ENCODE measurements at regions not wholly inside any gene's neighbourhood (a gene's known extent, or its start where the extent isn't known, plus 50 kb on each side); places are given as distances from the start of the nearest gene placed in this dataset.

GRCh38 chr7:46492466-46492865 is 571.4 kb upstream of the IGFBP3 start:
- no peak for DNase-seq (ENCODE audit: low read depth)

DNA sequence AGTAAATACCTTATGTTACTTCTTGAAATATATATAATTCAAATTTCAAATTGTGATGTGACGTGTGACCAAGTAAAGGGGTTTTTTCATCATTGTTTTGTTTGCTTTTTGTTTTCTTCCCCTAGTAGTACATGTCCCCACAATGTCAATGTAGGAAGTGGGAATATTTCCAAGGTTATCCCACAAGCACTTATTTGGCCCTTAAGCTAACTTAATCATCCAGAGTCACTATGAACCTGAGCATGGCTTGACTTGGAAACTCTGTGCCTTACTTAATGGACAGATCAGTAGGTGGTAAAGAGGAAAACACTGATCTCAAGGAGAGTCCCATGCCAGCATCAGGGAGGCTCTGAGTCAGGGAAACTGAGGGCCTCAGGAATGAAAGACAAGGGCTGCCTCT is 569.3 kb upstream of the IGFBP3 start:
- no peak for DNase-seq (ENCODE audit: low read depth)

DNA sequence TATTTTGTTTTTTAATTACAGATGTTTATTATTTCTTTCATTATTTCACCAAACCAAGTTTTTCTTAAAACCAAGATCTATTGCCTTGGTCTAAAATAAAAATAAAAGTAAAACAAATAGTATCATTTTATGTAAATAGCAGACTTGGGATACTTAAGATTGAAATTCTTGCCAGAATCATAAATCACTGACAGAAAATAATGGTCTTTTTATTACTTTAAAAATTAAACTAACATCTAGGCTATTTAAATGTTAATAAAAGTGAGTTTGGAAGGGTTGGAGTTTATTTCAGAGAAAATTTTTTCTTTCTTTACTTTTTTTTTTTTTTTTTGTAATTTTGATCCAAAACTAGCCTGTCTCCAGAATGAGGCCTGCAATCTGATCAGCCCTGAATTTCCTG is 568.0 kb upstream of the IGFBP3 start:
- no peak for DNase-seq (ENCODE audit: low read depth)

GRCh38 chr7:46488607-46489006 is 567.5 kb upstream of the IGFBP3 start:
- no peak for DNase-seq (ENCODE audit: low read depth)

- DNase-seq (ENCODE audit: low read depth) = peak; percentile 96
These were observed 565.5 kb upstream of the IGFBP3 start for GRCh38 chr7:46486256-46487206.

GRCh38 chr7:46485481-46486065 is 564.5 kb upstream of the IGFBP3 start:
- no peak for DNase-seq (ENCODE audit: low read depth)

GRCh38 chr7:46484906-46485305 is 563.8 kb upstream of the IGFBP3 start:
- no peak for DNase-seq (ENCODE audit: low read depth)

DNA sequence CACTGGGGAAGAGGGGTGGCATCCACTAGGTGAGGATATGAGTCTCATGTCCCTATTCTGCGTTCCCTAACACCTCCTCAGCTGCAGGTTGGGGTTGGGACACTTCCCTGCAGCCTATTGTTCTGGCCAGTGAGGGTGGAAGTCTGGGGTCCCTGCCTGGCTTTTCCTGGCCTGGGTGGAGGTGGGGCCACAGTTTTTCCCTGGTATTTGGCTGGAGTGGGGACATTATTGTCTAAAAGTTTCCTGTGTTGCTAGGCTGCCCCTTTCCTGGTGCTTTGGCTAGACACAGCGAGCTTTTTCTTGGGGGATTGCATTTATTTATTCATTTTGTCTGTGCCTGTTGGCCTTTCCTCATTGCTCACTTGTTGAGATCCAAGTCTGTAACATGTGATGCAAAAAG is 559.5 kb upstream of the IGFBP3 start:
- no peak for DNase-seq (ENCODE audit: low read depth)

GRCh38 chr7:46479680-46480079 is 558.6 kb upstream of the IGFBP3 start:
- no peak for DNase-seq (ENCODE audit: low read depth)

DNA sequence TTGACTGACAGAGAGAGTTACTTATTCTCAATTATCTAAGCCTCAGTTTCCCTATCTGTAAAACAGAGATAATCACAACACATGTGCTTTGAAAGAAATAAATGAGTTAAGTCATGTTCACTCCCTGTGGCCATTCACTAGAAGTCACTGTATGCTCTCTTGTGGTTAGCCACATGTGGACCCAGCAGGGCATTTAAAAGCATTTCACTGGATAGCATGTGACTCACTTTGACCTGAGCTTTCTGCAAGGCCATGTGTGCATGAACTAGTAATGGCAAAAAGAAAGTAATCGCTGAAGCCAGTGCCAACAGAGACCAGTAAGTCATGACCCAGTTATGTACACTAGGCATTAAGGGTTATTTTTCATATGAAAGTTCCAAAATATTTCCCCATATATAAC is 557.0 kb upstream of the IGFBP3 start:
- peak; percentile 73 for DNase-seq (ENCODE audit: low read depth)

GRCh38 chr7:46468753-46469356 is 547.8 kb upstream of the IGFBP3 start:
- no peak for DNase-seq (ENCODE audit: low read depth)

DNA sequence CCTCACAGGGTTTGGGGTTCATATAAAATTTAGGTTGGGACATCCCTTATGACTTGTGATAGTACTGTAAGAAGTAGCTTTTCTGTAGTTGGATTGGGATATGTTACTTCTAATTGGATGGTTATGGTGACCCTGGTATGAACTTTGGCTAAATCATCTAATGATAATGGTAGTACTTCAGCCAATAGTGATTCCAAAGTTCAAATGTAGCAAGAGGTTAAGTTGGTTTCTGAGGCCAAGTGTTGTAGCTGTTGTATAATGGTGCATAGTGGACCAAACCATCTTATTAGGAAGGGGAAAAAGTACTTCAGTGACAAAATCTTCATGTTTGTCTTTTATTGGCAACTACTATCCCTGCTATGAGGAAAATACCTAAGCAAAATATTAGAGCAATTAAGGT is 542.1 kb upstream of the IGFBP3 start:
- DNase-seq (ENCODE audit: low read depth) = no peak

DNA sequence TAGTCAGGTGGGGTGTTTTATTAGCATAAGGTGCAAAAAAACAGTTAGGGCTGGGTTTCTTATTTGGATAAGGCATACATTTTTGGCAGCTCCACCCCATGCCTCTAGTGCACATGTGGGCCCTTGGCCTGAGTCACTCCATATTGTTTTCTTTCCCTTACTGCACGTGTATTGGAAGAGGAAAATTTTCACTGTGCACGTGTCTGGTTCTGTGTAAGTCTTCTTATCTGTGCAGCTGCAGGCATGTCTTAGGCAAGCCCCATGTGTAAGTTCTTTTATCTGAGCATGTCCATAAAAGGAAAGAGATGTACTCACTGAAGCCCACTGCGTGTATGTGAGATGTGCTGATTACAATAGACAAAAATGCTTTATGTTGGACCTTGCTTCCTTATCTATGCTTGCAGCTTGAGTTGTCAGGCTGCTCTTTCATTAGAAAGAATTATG is 540.3 kb upstream of the IGFBP3 start:
- no peak for DNase-seq (ENCODE audit: low read depth)

DNA sequence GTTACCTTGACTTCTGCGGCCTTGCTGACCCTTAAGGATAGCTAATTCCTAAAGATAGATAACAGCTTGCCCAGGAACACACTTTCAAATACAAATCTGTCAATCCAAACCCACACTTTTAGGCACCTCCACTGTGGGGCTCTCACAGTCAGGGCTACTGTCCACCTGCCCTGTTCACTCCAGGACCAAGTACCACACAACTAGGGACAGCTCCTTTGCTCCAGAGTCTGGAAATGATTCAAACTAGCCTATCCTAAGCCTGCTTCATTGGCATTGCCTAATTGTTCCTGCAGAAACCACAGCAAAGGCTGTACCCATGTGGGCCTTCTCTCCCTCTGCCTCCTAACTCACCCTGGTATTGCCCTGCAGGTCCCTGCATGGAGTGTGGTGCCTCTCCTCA is 538.9 kb upstream of the IGFBP3 start:
- no peak for DNase-seq (ENCODE audit: low read depth)

DNA sequence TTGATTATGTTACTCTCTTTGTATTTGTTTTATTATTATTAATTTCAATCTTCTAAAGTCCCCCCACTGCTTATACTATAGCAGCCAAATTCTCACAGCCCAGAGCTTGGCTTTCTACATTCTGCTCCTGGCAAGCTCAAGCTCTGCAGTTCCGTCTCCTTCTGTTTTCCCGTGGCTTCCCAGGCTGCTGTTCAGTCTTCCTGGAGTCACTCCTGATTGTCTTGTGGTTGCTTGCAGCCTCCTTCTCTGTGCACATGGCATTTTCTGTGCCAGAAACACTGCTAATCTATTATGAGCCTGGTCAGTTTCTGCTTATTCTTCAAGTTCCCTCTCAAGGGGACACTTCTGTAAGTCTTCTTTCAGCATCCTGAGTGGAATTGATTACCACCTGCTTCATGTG is 533.7 kb upstream of the IGFBP3 start:
- no peak for DNase-seq (ENCODE audit: low read depth)

- no peak for DNase-seq (ENCODE audit: low read depth)
These were observed 531.6 kb upstream of the IGFBP3 start for GRCh38 chr7:46452561-46453135.

DNA sequence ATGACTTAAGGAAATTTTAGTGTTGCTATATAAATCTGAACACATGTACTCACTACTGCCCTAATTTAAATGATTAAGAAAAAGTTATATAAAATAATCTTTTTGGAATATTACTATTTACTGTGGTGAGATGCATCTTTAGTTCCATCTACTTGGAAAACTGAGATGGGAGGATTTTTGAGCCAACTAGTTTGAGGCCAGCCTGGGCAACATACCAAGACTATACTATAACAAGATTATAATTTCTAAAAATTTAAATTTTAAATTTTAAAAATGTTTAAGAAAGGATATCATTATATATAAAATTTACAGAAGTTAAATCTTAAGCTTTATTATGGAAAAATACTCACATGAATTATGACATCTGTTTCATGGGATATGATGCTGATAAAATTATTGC is 530.8 kb upstream of the IGFBP3 start:
- no peak for DNase-seq (ENCODE audit: low read depth)

DNA sequence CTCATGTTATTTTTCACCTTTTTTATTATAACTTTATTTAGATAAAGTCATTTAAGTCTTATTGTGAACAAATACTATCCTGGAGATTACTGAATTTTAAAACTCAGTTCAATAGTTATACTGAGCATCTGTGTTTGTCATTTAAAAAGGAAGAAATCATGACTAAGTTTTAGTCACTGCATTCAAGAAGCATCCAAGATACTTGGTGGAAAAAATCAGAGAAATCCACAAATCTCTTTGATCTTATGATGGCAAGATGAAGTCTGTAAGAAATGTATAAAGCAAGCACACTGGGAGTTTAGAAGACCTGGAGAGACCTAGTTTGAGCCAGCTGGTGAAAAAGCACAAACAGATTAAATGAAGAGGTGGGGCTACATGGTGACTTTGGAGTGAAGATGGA is 529.8 kb upstream of the IGFBP3 start:
- DNase-seq (ENCODE audit: low read depth) = no peak

DNA sequence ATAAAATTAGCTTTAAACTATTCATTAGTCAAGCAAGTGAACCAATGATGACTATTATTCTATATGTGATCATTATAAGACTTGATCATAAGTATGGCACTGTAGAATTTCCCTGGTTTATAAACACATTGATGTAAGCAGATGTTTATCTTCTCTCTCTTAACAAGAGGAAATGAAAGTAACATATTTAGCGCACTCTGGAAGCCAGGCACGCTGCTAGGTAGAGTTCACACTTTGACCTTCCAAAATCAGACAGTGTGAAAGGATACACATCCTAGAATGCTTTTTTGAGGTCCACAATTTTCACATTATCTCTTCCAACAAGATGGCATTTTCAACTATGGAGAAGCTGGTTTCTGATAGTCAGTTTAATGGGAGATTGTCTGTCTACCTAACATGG is 529.4 kb upstream of the IGFBP3 start:
- DNase-seq (ENCODE audit: low read depth) = no peak

DNA sequence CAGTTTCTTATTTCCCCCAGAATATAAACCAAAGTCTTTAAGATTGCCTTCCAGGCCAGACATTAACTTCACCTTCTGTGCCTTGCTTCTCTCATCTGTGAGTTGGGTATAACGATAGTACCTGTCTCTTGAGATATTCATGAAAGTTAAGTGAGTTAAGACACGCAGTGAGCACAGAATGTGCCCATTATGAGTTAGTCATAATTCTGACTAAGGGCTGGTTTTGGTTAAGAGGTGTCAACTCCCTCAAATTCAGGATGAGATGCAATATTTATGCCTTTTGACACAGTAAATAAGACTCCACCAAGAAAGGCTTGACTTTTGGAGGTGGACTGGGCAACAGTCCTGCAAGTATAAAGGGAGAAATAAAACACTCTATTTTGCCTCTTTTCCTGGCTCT is 528.7 kb upstream of the IGFBP3 start:
- no peak for DNase-seq (ENCODE audit: low read depth)

GRCh38 chr7:46448478-46448877 is 527.4 kb upstream of the IGFBP3 start:
- no peak for DNase-seq (ENCODE audit: low read depth)

- DNase-seq (ENCODE audit: low read depth) = no peak
These were observed 525.1 kb upstream of the IGFBP3 start for GRCh38 chr7:46446151-46446550.

- no peak for DNase-seq (ENCODE audit: low read depth)
These were observed 523.2 kb upstream of the IGFBP3 start for GRCh38 chr7:46444256-46444655.
